ENCODE measurements at regions not wholly inside any gene's neighbourhood (a gene's known extent, or its start where the extent isn't known, plus 50 kb on each side); places are given as distances from the start of the nearest gene placed in this dataset.
"Not testable (repeated sequence)": the region's sequence is repeated elsewhere in the genome, so short reads cannot be mapped to it uniquely, and the experiment has no call there.

DNA sequence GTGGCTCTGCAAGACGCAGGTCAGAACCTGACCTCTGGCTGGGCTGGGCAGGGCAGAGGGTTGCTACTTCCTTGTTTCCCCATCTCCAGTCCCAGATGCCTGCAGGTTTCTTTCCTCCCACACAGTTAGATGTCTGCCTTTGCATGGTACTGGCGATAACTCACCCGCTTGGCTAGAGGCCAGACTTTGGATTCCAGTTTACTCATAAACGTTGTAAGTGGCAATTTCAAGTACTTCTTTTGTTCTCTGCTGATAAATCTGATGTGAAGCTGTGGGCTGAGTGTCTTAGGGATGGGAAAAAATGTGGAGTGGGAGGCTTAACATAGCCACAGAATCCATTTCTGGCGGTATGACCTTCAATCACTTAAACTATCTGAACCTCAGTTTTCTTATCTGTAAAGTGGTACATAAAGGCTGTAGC is 194.2 kb downstream of the EBLN2 start:
- Histone ChIP-seq H3K4me3 (no peak overlapping the region), H3K9me3 (no peaks in the 10 kb centered on the region), H3K27me3 (no peaks in the 10 kb centered on the region), H3K4me1 (no peaks in the 10 kb centered on the region), H3K27ac (no peak overlapping the region), H3K36me3 (no peaks in the 10 kb centered on the region)
- ATAC-seq (no peak), DNase-seq (no peak)
- 24% methylated on average over 5 of the region's 5 CpGs for WGBS (ENCODE audit: insufficient coverage, low coverage, low lambda C conversion rate, missing lambda C conversion rate)
- intact Hi-C loops (cut with DNase I), result no loop called here
- no peak for TF ChIP-seq POLR2A (IDR thresholded peaks at IDR 0.05)
- TF ChIP-seq, protein P1, sequence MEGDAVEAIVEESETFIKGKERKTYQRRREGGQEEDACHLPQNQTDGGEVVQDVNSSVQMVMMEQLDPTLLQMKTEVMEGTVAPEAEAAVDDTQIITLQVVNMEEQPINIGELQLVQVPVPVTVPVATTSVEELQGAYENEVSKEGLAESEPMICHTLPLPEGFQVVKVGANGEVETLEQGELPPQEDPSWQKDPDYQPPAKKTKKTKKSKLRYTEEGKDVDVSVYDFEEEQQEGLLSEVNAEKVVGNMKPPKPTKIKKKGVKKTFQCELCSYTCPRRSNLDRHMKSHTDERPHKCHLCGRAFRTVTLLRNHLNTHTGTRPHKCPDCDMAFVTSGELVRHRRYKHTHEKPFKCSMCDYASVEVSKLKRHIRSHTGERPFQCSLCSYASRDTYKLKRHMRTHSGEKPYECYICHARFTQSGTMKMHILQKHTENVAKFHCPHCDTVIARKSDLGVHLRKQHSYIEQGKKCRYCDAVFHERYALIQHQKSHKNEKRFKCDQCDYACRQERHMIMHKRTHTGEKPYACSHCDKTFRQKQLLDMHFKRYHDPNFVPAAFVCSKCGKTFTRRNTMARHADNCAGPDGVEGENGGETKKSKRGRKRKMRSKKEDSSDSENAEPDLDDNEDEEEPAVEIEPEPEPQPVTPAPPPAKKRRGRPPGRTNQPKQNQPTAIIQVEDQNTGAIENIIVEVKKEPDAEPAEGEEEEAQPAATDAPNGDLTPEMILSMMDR (IDR thresholded peaks at IDR 0.05), result no peak

DNA sequence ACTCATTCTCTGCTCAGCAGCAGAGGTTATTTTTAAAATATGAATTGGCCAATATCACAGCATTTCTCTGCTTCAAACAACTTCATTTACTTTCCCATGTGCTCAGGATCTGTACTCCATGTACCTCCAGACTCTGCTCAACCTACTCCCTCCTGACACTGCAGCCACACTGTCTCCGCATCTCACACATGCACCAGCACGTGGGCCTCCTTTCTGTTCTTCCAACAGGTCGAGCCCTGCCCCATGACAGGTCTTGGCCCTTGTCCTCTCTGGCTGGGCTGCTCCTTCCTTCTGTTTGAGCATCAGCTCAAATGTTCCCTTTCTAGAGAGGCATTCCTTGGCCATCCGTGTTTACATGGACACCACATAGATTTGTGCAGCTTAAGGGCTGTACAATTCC is 195.7 kb downstream of the EBLN2 start:
- Histone ChIP-seq H3K4me3 (no peak overlapping the region), H3K9me3 (no peaks in the 10 kb centered on the region), H3K36me3 (no peaks in the 10 kb centered on the region), H3K27me3 (no peaks in the 10 kb centered on the region), H3K4me1 (no peaks in the 10 kb centered on the region), H3K27ac (no peak overlapping the region)
- ATAC-seq (no peak), DNase-seq (no peak)
- TF ChIP-seq, protein P1 (IDR thresholded peaks at IDR 0.05), result no peak
- TF ChIP-seq POLR2A (IDR thresholded peaks at IDR 0.05), result no peak
- 58% methylated on average over 4 of the region's 4 CpGs for WGBS (ENCODE audit: insufficient coverage, low coverage, low lambda C conversion rate, missing lambda C conversion rate)
- intact Hi-C loops (cut with DNase I), result no loop called here

DNA sequence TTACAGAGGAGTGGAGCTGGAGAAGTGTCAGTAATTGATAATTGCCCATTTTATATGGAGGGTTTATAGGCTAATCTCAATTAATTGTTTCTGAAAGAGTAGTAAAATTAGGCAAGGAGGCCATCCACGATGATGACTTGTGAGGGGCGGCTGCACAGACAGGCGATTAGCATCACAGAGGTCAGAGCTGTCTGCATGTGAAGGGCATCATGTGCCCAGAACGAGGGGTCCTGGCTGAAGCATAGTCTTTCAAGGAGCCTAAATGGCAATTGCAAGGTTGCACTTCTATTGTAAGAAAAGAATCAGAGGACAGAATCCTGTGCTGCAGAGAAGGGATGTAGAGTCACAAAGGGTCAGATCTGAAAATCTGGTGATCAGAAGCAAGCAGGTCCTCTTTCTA is 196.6 kb downstream of the EBLN2 start:
- Histone ChIP-seq H3K36me3 (no peaks in the 10 kb centered on the region), H3K27me3 (no peaks in the 10 kb centered on the region), H3K27ac (no peak overlapping the region), H3K4me1 (no peaks in the 10 kb centered on the region), H3K9me3 (no peaks in the 10 kb centered on the region), H3K4me3 (no peak overlapping the region)
- intact Hi-C loops (cut with DNase I), result no loop called here
- 24% methylated on average over 4 of the region's 4 CpGs for WGBS (ENCODE audit: insufficient coverage, low coverage, low lambda C conversion rate, missing lambda C conversion rate)
- ATAC-seq (no peak), DNase-seq (no peak)
- TF ChIP-seq POLR2A (IDR thresholded peaks at IDR 0.05), result no peak
- TF ChIP-seq, protein P1 (IDR thresholded peaks at IDR 0.05), result no peak

DNA sequence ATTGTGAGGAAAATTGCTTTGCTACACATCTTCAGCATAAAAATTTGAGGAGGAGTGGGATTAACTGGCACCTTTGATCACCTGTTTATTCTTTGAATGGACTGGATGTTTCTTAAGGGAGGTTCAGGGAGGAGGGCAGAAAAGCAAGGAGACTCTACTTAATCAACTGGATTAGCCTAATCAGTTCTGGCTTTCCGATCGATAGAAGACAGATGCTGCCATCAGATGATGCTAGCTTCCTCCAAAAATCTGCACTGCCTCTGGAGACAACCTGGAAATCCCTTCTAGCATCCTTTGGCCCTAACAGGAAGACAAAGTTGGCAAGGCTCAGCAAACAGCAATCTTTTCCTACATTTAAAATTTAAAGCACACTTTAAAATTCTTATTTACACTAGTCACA is 197.8 kb downstream of the EBLN2 start:
- no peaks in the 10 kb centered on the region for H3K36me3 ChIP-seq
- H3K27me3 ChIP-seq, result no peaks in the 10 kb centered on the region
- no peaks in the 10 kb centered on the region for H3K4me1 ChIP-seq
- H3K4me3 ChIP-seq, result no peak overlapping the region
- TF ChIP-seq POLR2A (IDR thresholded peaks at IDR 0.05), result no peak
- TF ChIP-seq, protein P1 (IDR thresholded peaks at IDR 0.05), result no peak
- intact Hi-C loops (cut with DNase I), result no loop called here
- no peaks in the 10 kb centered on the region for H3K9me3 ChIP-seq
- no peak overlapping the region for H3K27ac ChIP-seq
- 50% methylated on average over 1 of the region's 2 CpGs for WGBS (ENCODE audit: insufficient coverage, low coverage, low lambda C conversion rate, missing lambda C conversion rate)
- DNase-seq (no peak), ATAC-seq (no peak)

DNA sequence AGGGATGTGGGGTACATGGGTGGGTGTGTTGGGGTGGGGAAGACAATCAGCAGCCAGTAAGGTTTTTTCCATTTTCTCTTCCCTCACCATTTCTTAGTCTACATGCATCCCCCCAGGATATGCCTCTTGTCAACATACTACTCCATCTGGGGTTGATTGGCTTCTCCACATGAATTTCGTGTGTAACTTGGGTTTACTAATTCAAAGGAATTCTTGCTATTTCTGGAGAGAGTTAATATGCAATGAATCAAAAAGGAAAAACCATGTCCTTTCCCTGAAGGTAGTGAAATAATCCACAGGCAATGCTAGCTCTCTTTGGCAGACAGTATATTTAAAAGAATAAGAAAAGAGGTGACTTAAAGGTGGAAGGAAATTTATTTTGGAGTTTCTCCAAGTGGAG is 198.4 kb downstream of the EBLN2 start:
- DNase-seq, result no peak
- no peak for ATAC-seq
- Histone ChIP-seq H3K4me1 (no peaks in the 10 kb centered on the region), H3K9me3 (no peaks in the 10 kb centered on the region), H3K4me3 (no peak overlapping the region), H3K27me3 (no peaks in the 10 kb centered on the region), H3K27ac (no peak overlapping the region), H3K36me3 (no peaks in the 10 kb centered on the region)
- intact Hi-C loops (cut with DNase I), result no loop called here
- WGBS (ENCODE audit: insufficient coverage, low coverage, low lambda C conversion rate, missing lambda C conversion rate), result 26% methylated on average over 1 of the region's 1 CpG
- no peak for TF ChIP-seq POLR2A (IDR thresholded peaks at IDR 0.05)
- TF ChIP-seq, protein P1 (IDR thresholded peaks at IDR 0.05), result no peak

DNA sequence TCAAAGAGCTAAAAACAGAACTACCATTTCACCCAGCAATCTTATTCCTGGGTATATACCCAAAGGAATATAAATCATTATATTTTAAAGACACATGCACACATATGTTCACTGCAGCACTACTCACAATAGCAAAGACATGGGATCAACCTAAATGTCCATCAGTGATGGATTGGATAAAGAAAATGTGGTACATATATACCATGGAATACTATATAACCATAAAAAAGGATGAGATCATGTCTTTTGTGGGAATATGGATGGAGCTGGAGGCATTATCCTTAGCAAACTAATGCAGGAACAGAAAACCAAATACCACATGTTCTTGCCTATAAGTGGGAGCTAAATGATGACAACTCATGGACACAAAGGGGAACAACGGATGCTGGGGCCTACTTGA is 205.1 kb downstream of the EBLN2 start:
- H3K4me1 ChIP-seq; H3K36me3 ChIP-seq; DNase-seq; intact Hi-C loops (cut with DNase I); H3K9me3 ChIP-seq; H3K27ac ChIP-seq; H3K27me3 ChIP-seq; H3K4me3 ChIP-seq; ATAC-seq: not testable (repeated sequence)
- WGBS (ENCODE audit: insufficient coverage, low coverage, low lambda C conversion rate, missing lambda C conversion rate), result 75% methylated on average over 1 of the region's 1 CpG

DNA sequence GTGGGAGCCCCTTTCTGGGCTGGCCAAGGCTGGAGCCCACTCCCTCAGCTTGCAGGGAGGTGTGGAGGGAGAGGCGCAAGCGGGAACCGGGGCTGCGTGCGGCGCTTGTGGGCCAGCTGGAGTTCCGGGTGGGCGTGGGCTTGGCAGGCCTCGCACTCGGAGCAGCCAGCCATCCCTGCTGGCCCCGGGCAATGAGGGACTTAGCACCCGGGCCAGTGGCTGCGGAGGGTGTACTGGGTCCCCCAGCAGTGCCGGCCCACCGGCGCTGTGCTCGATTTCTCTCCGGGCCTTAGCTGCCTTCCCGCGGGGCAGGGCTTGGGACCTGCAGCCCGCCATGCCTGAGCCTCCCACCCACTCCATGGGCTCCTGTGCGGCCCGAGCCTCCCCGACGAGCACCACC is 207.7 kb downstream of the EBLN2 start:
- ATAC-seq; H3K9me3 ChIP-seq; DNase-seq; H3K4me1 ChIP-seq; H3K27ac ChIP-seq; intact Hi-C loops (cut with DNase I); H3K4me3 ChIP-seq; H3K36me3 ChIP-seq; H3K27me3 ChIP-seq: not testable (repeated sequence)
- WGBS (ENCODE audit: insufficient coverage, low coverage, low lambda C conversion rate, missing lambda C conversion rate), result no CpG with 5 or more reads among the region's 25 CpGs

All from right lobe of liver (tissue), 6 donors.